OCI-LY7 (cell line): ENCODE measurements at regions not wholly inside any gene's neighbourhood (a gene's known extent, or its start where the extent isn't known, plus 50 kb on each side); places are given as distances from the start of the nearest gene placed in this dataset.

Experiments used
- BruUV-seq: library from RNA; stranded (reverse); fragments of 400-500 nt; replicated peaks from 2 replicates; lab custom pipeline; 2021; lab: Mats Ljungman, UMichigan
- CTCF ChIA-PET: fragments of 300-600 bp; sonication (Branson Sonifier 250); formaldehyde crosslinking; loops from one replicate; lab custom pipeline; 2022; ENCODE audit warnings: antibody characterized with exemption; ENCODE audit not compliant: unreplicated experiment; lab: Charles Lee
- POLR2A ChIA-PET: fragments of 300-600 bp; sonication (Branson Sonifier 250); formaldehyde crosslinking; loops from one replicate; lab custom pipeline; 2022; ENCODE audit warnings: antibody characterized with exemption; lab: Charles Lee
- DNase-seq: peaks from one replicate; pipeline ENCODE4 v3.0.0-alpha.2; 2015; ENCODE audit warnings: low spot score
- H2AFZ ChIP-seq: fragments of 200-600 bp; sonication (generic), shearing (Covaris generic); 2 replicates; pipeline ENCODE4 v1.6.1; 2014; ENCODE audit warnings: mild to moderate bottlenecking, antibody characterized with exemption, low read length, moderate library complexity
- H3K27ac ChIP-seq: fragments of 200-600 bp; sonication (generic); 2 replicates; pipeline ENCODE4 v1.5.1; 2014; ENCODE audit warnings: mixed run types, low read depth, mild to moderate bottlenecking, moderate library complexity, low read length, inconsistent platforms; ENCODE audit not compliant: poor library complexity, severe bottlenecking
- H3K36me3 ChIP-seq: fragments of 200-600 bp; sonication (generic); 2 replicates; pipeline ENCODE4 v1.6.1; 2014; ENCODE audit warnings: mild to moderate bottlenecking, antibody characterized with exemption, low read length, moderate library complexity, mixed read lengths; ENCODE audit not compliant: insufficient read depth
- H3K4me1 ChIP-seq: fragments of 200-600 bp; sonication (generic); 2 replicates; pipeline ENCODE4 v1.5.1; 2014; ENCODE audit warnings: mild to moderate bottlenecking, low read length; ENCODE audit not compliant: insufficient read depth, poor library complexity, severe bottlenecking
- H3K4me2 ChIP-seq: fragments of 200-600 bp; sonication (generic); 2 replicates; pipeline ENCODE4 v1.6.1; 2014; ENCODE audit warnings: mild to moderate bottlenecking, low read length
- H3K4me3 ChIP-seq: fragments of 200-600 bp; sonication (generic); 2 replicates; pipeline ENCODE4 v1.5.1; 2014; ENCODE audit warnings: mild to moderate bottlenecking, low read depth, low read length; ENCODE audit not compliant: poor library complexity, severe bottlenecking
- H3K79me2 ChIP-seq: fragments of 200-600 bp; sonication (generic); 2 replicates; pipeline ENCODE4 v1.6.1; 2016; ENCODE audit warnings: low read depth, mild to moderate bottlenecking, low read length, moderate library complexity, mixed read lengths; ENCODE audit not compliant: insufficient read depth
- H3K9me2 ChIP-seq: fragments of 200-600 bp; sonication (generic); 2 replicates; pipeline ENCODE4 v1.6.1; 2016; ENCODE audit warnings: mild to moderate bottlenecking, low read length, mixed read lengths; ENCODE audit not compliant: insufficient read depth
- H3K9me3 ChIP-seq: fragments of 200-600 bp; sonication (generic); 2 replicates; pipeline ENCODE4 v1.6.1; 2014; ENCODE audit warnings: mild to moderate bottlenecking, mixed run types, low read length, mixed read lengths
- H4K20me1 ChIP-seq: fragments of 200-600 bp; sonication (generic); 2 replicates; pipeline ENCODE4 v1.6.1; 2014; ENCODE audit warnings: mild to moderate bottlenecking, antibody characterized with exemption, low read length, moderate library complexity, mixed read lengths; ENCODE audit not compliant: insufficient read depth
- EZH2phosphoT487 ChIP-seq: fragments of 200-600 bp; sonication (generic); IDR thresholded peaks from 2 replicates; pipeline ENCODE4 v1.6.1; 2018; ENCODE audit warnings: low read depth, borderline replicate concordance, mild to moderate bottlenecking, mixed run types, antibody characterized with exemption, low read length, moderate library complexity, mixed read lengths
- intact Hi-C: fragments of 100-400 bp; cut with micrococcal nuclease; formaldehyde crosslinking; loops from one replicate; pipeline ENCODE4 v1.10.0; 2022; ENCODE audit not compliant: unreplicated experiment
- TF ChIP-seq, protein P1 (sequence below): fragments of 200-600 bp; sonication (generic); conservative IDR thresholded peaks from 2 replicates; pipeline ENCODE4 v1.5.1; 2014; ENCODE audit warnings: mild to moderate bottlenecking, antibody characterized with exemption, low read length, moderate library complexity, mixed read lengths

DNA sequence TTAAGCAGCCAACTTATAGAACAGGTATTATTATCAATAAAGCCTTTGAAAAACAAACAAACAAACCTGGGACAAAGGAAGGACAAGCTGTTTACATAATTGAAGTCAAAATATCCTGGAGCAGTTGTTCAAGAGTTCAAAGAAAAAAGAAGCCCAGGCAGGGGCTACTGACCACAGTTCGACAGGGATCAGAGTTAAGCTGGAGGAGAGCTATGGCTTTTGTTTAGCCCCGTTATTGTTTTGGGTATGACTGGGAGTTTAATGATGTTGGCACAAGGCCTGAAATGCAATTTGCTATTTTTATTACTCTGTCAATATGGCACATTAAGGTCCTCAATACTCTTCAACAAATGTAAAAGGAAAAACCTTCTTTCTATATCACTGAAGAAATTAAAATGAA lies 624.4 kb upstream of the KLHL1 start:
- Histone ChIP-seq H4K20me1 (no peaks in the 10 kb centered on the region), H3K4me2 (no peak overlapping the region), H3K9me3 (no peaks in the 10 kb centered on the region), H3K79me2 (no peaks in the 10 kb centered on the region), H3K27ac (no peak overlapping the region), H3K4me3 (no peak overlapping the region), H3K4me1 (no peaks in the 10 kb centered on the region), H3K9me2 (no peaks in the 10 kb centered on the region), H3K36me3 (no peaks in the 10 kb centered on the region), H2AFZ (no peak overlapping the region)
- TF ChIP-seq, protein P1, sequence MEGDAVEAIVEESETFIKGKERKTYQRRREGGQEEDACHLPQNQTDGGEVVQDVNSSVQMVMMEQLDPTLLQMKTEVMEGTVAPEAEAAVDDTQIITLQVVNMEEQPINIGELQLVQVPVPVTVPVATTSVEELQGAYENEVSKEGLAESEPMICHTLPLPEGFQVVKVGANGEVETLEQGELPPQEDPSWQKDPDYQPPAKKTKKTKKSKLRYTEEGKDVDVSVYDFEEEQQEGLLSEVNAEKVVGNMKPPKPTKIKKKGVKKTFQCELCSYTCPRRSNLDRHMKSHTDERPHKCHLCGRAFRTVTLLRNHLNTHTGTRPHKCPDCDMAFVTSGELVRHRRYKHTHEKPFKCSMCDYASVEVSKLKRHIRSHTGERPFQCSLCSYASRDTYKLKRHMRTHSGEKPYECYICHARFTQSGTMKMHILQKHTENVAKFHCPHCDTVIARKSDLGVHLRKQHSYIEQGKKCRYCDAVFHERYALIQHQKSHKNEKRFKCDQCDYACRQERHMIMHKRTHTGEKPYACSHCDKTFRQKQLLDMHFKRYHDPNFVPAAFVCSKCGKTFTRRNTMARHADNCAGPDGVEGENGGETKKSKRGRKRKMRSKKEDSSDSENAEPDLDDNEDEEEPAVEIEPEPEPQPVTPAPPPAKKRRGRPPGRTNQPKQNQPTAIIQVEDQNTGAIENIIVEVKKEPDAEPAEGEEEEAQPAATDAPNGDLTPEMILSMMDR, result no peak
- no peak for TF ChIP-seq EZH2phosphoT487
- ChIA-PET POLR2A (no interaction called here), CTCF (no interaction called here)
- no peak for DNase-seq
- BruUV-seq, result no TSS peak
- intact Hi-C loops, result no loop called here

DNA sequence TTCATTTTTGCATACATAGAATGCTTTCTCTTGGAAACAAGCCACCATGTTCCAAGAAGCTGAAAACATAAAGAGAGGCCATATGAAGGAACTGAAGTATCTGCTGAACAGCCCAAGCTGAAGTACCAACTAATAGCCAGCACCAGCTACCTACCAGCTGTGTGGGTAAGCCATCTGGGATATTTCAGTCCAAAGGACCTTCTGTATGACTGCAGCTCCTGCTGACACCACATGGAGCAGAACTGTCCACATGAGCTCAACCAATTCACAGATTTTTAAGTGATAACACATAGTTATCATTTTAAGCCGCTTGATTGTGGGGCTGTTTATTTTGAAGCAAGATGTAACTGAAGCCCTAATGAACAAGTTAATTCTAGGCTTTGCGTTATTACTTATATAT lies 621.1 kb upstream of the KLHL1 start:
- no peaks in the 10 kb centered on the region for H4K20me1 ChIP-seq
- no peaks in the 10 kb centered on the region for H3K9me3 ChIP-seq
- ChIA-PET POLR2A (interaction anchor here (0.6 kb wide), 1 partner anchor 15 kb away, joined by 3 read pairs; no protein-coding TSS in a partner anchor), CTCF (no interaction called here)
- TF ChIP-seq, protein P1, result no peak
- no peak for TF ChIP-seq EZH2phosphoT487
- no TSS peak for BruUV-seq
- no peaks in the 10 kb centered on the region for H3K79me2 ChIP-seq
- no peaks in the 10 kb centered on the region for H3K36me3 ChIP-seq
- H2AFZ ChIP-seq, result no peak overlapping the region
- no peaks in the 10 kb centered on the region for H3K9me2 ChIP-seq
- no peak overlapping the region for H3K4me2 ChIP-seq
- DNase-seq, result no peak
- no peak overlapping the region for H3K27ac ChIP-seq
- intact Hi-C loops, result no loop called here
- no peaks in the 10 kb centered on the region for H3K4me1 ChIP-seq
- H3K4me3 ChIP-seq, result no peak overlapping the region

DNA sequence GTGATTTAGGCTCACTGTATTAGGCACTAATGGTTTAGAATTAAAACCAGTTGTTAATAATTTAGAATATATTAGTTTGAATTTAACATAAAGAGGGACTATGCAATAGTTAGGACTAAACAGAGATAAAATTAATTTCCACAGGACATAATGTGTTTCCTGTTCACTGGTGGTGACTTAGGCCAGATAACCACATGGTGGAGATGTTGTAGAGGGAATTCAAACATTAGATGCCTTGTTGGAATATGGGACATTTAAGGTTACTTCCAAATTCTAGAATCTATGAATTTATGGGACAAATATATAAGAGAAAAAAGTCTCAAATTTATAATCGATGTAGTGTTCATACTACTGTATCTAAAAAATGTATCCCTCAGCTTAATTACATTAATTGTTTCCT lies 615.5 kb upstream of the KLHL1 start:
- H3K27ac ChIP-seq, result no peak overlapping the region
- DNase-seq, result no peak
- no peaks in the 10 kb centered on the region for H3K9me3 ChIP-seq
- TF ChIP-seq, protein P1, result no peak; the same call in 1 of the 2 replicates
- TF ChIP-seq EZH2phosphoT487, result no peak
- no TSS peak for BruUV-seq
- H3K4me1 ChIP-seq, result no peaks in the 10 kb centered on the region
- H4K20me1 ChIP-seq, result no peaks in the 10 kb centered on the region
- POLR2A ChIA-PET, result no interaction called here
- no peaks in the 10 kb centered on the region for H3K36me3 ChIP-seq
- intact Hi-C loops, result no loop called here
- H2AFZ ChIP-seq, result no peak overlapping the region
- no peaks in the 10 kb centered on the region for H3K79me2 ChIP-seq
- no peak overlapping the region for H3K4me2 ChIP-seq
- no peak overlapping the region for H3K4me3 ChIP-seq
- CTCF ChIA-PET, result no interaction called here
- H3K9me2 ChIP-seq, result no peaks in the 10 kb centered on the region
